IPS-NIHi7 (cell line): ENCODE measurements at regions not wholly inside any gene's neighbourhood (a gene's known extent, or its start where the extent isn't known, plus 50 kb on each side); places are given as distances from the start of the nearest gene placed in this dataset.

Experiments used
- DNase-seq: peaks from one replicate; pipeline ENCODE4 v3.0.0; 2012; ENCODE audit warnings: mixed read lengths; ENCODE audit errors: extremely low spot score

DNA sequence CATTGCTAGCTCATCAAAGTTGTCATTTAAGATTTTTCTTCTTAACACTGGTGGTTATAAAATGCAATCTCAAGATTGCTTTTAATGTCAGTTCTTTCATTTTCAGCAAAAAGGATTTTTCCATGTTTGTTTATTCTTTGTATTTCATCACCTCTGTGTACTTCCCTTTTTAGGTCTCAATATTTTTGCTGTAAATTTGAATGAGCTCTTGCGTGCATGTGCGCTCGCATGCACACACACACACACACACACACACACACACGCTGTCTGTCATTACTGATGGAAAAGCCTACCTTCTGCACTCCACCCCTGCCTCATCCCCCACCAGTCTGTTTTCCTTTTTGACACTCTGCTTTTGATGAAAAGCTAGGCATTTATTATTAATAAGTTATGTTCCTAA lies 85.3 kb upstream of the FYN start:
- DNase-seq, result no peak

DNA sequence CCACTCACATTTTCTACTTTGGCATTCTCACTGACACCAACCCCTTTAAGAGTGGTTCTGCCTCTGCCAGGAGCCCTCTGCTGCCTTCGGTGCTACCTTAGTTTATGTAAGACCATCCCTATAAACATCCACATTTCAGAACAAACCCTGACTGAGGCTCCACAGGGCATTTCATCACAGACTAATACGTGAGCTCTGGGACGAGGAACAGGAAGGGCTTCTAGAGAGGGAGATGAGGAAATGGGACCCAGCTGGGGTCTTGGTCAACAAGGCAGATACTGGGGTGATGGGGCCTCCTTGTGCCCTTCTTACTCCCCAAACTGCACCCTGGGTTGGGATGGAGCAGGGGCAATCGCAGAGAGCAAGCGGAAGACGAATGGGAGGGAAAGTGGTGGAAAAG lies 86.5 kb upstream of the FYN start:
- no peak for DNase-seq

DNA sequence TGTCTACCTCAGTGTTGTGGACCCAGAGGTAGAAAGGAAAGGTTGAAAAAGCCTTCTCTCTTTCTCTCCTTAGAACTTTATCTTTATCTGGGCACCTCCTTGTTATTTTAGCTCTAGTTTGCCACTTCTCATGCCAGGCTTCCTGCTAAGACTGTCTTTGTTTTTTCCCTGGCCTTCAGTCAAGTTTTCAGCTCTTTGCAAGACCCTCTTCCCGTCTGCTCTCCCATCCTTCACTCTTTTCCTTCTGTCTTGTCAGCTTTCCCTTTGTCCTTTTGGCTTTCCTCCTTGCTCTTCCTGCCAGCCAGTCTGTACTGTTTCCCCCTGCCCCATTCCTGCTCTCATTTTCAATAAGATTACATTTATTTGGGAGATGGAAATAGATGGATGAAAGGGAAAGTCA lies 86.8 kb upstream of the CCN6 start:
- DNase-seq, result no peak

DNA sequence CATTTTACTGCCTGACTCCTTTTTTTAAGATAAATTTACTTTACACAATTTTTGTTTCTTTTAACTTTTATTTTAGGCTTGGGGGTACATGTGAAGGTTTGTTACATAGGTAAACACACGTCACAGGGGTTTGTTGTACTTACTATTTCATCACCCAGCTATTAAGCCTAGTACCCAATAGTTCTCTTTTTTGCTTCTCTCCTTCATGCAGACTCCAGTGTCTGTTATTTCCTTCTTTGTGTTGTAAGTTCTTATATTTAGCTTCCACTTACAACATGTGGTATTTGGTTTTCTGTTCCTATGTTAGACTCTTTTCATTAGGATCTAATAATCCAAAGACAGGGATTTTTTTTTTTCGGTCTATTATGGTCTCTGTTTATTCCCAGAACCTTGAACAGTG lies 83.5 kb upstream of the CCN6 start:
- no peak for DNase-seq

DNA sequence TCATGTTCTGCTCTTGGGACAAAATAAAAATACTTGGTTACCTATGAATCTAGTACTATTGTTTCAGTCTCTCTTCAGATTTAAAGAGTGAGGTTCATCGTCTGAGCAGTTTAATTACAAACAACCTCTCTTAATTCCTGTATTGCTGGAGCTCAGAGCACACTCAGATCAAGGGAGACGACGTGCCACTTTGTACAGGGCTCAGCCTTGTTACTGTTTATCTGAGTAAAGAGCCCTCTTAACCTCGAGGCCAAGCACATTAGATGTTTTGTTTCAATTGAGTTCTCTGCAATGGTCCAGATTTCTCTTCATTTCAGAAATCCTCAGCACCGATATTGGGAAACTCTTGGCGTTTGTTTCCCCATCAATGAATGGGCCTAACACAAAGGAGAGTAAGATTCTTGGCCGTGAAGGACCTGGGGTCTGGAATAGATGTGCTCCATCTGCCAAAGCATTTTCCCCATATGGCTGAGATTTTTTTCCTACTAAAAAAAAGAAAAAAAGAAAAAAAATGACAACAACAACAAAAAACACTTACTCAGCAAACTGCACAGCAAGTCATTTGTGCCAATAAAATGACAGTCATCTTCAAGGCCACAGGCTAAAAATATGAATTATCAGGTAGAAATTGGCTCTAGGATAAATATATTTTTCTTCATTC lies 82.6 kb upstream of the CCN6 start:
- DNase-seq, result no peak

DNA sequence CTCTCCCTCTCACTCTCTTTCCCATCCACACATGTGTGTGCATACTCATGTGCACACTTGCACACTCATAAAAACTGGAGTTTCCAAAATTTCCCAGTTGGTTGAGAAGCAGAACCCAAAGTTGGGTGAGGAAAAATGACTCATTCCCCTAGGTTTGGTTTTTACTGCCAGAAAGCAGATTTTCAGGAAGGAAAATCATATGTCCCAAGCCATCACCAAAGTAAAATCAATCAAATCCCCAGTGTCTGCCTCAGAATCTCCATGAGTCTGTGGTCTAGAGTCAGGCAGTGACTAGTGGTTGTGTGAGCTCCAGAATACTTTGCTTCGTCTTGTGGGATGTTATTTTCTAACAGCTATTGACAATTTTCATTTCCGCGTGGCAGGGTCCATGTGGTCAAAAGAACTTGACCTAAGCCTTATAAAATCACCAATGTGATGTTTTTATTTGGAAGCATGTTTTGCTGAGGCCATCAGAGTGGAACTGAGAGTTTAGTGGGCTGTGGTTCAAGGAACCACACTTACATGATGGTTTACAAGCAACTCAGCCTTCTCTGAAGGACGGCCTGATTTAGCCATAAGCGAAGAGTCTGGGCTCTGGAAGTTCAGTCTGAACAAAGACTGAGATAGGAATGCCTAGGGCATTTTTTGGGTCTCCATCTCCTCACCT lies 81.9 kb upstream of the CCN6 start:
- DNase-seq, result no peak

DNA sequence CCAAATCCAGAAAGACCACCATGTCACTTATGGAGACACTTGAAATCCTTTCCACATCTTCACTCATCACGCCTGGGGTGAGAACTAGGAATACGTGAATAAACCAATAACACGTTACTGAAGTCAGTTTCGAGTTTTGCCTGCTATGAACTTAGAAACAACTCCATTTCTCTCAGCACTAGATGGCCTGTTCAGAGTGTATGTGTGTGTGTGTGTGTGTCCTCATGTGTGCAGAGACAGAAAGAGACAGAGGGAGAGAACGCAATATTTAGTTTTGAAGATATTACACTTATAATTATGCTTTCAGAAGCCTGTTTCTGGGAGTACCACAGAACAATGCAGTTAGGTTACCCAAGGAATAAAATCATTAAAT lies 81.2 kb upstream of the CCN6 start:
- no peak for DNase-seq

DNA sequence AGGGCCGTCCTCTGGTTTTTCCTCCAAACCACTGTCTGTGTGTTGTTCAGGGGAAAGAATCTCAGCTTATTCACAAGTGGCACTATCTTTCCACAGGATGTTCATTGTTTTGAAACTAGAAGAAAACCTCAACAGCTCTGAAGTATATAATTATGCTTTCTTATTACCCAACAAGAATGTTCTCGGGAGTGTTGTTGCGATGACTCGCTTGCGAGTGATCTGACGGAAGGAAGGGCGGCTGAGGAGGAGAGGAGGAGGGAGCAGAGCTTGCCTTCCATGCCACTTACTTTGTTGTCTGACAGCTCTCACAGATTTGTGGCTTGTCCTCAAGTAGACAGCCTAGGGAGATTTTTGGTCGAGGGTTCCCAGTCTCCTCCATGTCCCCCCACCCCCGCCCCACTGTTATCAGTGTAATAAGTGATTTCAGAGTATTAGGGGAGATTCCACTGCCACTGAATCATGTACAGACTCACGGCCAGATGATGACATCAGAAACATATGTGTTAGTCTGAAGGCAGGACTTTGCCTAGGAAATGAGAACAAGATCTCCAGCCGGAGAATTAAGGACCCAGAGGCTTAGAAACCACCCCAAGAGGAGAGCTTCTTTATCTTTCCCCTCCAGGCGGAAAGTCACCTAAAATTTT lies 80.7 kb upstream of the CCN6 start:
- DNase-seq, result peak; percentile 43

DNA sequence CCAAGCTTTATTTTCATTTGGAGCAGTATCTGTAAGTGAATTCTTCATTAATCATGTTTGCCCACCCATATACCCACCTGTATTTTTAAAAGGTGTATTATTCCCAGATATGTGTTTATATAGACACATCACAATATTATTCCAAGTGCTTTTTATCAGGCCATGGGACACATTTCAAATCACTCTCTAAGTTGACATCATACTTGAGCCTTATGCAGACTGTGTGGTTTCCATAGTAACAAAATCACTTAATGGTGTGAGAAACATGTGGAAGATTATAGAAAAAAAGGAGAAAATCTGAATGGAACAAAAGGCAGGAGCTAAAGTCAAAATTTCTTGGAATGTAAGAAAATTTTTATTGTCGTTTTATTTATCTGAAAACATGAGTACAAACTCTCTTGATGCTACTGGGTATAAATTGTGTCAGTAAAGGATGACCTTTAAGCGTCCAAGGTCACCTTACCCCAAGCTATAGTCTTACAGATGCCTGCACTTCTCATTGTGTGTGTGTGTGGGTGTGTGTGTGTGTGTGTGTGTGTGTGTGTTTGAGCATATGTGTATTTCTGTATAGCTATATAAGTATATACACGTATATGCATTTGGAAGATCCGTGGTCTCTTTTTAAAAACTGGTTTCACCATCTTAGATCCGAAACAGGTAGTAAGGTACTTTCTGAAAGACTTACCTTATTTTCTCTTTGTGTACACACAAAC lies 79.8 kb upstream of the CCN6 start:
- no peak for DNase-seq

DNA sequence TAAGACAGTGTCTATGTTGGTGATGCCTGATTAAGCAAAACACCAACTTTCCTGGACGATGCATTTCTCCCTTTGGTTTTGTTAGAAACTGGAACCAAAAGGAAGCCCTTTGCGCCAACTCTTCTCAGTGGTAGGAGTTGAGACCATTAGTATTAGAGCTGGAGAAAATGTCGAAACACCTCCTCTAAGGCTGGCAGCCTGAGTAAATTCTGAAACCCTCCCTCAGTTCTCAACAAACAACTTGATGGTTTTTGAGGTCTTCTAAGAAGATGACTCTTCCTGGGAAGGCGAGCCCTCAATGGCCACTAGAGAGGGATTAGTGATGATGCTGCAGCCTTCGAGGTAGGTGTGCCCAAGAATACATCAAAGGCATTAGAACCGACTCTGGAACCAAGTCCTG lies 78.4 kb upstream of the CCN6 start:
- DNase-seq, result no peak

DNA sequence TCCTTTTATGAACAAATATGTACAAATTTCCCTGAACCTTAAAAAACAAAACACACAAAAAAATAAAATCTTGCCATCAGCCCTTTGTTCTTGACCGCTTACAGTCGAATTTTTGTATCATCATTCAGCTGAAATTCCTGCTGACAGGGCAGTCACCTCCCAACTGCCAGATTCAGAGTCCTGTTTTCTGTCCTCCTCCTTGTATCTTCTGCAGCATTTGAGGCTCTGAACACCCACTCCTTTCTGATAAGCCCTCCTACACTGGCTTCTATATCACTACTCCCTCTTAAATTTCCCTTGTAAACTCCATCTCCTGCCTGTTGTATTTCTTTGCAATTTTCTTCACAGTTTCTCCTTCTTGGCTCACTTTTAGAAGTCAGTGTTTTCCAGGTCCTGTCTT lies 77.8 kb upstream of the CCN6 start:
- no peak for DNase-seq

DNA sequence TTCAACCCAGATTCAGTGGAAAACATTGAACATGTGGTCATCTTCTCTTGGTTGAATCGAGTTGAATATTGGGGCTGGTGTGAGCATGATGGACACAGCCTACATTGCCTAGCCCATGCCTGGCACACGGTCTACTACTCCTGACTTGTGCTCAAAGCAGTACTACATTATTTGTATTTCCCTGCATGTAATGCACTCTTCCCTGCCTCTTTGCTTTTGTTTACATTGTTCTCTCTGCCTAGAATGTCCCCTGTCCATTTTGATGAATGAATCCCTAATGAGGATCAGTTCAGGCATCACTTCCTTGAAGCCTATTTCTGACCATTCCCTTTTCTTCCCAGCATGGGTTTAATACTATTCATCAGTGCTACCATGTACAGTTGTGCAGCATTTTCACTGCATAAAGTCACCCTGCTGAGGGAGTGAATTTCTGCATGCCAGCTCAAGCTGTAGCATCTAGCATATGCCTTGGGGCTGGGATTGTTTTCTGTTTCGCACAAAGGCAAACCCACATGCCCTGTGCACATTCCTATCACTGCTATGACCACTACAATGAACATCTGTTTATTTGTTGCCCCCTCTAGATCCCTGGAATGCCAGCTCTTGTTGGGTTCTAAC lies 75.3 kb upstream of the CCN6 start:
- DNase-seq, result no peak

DNA sequence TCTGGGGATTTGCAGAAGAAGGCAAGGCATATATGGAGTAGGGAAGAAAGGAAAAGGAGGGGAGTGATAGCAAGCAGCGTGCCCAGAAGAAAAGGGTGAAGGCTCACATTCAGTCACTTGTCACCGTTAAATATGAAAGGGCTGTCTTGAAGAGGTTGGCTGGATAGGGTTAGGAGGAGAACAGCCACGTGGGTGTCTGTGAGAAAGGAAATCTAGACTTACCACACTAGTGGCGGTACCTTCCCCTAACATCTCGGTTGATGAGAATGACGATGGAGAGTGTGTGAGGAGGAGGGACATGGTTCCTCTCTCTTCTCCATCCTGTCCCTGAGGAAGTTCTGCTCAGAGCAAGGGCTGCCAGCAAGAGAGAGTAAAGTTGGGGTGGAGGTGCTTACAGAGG lies 74.3 kb upstream of the CCN6 start:
- DNase-seq, result no peak

DNA sequence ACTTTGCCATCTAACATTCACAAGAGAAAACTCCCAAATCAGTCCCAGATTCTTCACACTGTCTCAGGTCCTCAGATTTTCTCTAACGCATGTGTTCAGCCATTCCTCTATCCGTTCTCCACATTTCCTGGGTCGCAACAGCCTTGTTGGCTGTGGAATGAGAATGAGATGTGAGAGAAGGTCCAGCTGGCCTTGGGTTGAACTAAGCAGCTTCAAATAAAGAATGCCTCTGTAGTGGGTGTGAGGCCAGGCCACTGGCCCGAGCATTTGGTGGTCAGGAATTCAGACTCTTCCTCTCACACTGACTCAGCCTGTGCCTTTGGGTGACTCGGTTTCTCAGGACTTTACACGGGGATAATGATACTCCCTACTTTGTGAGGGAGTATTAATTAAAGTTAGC lies 73.8 kb upstream of the CCN6 start:
- DNase-seq, result no peak

DNA sequence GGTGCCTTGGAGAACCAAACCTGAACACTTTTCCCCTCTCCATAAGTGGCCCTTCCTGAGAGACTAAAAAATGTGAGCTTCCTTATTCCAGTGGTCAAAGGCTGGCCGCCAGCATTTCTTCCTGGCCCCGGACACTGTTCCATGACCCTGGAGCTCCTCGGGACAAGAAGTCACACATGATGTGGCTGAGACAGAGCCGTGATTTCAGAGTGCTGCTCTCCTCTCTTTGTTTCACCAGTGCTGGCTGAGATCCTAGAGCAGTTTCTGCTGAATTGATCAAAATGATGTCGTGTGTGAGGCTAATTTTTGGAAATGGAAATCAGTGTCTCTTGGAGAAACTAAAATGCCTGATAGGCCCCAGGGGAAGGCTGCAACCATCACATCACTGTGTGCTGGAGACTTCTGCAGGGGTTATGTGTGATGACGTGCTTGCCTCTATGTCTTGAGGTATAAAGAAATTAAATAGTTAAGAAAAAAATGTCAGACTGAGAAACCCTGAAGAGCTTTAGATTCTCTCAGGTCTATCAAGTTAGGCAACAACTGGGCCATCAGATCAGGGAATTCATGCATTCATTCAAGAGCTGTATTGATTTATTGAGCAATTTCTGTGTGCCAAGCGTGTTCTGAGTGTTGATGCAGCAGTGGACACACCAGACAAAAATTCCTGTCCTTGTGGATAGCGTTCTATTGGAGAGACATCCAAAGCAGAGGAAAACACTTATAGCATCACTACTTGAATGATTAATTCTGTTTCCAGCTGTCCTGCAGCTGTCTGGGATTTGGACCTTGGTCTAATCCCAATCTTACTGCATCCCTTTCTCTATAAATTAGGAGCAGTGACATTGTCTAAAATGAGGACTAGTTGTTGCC lies 72.7 kb upstream of the CCN6 start:
- no peak for DNase-seq

DNA sequence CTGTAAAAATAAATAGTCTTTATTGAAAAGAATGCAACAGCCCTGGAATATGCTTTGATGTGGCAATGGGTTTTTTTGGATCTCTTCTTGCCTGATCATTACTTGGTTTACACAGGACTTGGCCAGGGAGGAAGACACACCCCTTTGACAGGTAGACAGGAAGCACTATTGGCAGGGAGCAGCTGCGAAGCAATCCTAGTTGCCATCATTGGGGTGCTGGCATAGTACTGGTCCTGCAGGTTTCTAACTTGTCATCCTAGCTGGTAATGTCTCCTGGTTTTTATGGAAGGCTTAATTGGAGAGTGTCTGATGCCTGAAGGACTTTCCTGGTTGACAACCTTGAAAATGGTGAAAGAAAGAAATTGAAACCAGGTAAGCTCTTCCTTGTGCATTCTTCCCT lies 71.2 kb upstream of the CCN6 start:
- no peak for DNase-seq

DNA sequence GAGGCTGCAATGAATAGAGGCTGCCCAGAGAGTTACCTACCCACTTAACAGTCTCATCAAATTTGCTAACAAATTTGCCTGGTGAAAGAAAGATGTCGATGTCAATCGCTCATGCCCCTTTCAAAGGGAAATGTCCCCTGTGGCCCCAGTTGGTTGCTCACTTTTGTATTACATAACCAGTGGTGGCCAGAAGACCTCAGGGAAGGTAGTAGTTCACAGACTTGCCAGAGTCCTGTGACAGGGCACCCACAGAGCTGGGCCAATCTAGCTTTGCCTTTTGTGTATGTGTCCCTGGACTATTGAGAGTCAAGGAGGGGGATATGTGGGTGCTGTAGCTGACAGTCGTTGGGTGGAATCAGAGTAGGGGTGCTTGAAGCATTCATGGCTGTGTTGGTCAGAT lies 70.7 kb upstream of the CCN6 start:
- no peak for DNase-seq

DNA sequence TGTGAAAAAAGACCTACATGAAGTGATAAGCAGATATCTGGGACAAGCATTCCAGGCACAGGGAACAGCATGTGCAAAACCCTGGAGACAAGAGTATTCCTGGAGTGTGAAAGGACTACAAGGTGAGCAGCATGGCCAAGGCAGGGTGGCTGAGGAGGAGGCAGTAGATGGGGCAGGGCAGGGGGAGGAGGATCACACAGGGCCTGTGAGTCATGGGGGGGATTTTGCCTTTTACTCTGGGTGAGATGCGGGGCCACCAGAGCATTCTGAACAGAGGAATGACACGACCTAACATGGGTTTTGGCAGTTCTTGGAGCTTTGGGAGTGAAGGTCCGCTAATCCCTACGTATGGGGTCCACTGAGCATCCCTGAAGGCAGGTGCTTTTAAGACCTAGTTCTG lies 69.8 kb upstream of the CCN6 start:
- DNase-seq, result no peak

DNA sequence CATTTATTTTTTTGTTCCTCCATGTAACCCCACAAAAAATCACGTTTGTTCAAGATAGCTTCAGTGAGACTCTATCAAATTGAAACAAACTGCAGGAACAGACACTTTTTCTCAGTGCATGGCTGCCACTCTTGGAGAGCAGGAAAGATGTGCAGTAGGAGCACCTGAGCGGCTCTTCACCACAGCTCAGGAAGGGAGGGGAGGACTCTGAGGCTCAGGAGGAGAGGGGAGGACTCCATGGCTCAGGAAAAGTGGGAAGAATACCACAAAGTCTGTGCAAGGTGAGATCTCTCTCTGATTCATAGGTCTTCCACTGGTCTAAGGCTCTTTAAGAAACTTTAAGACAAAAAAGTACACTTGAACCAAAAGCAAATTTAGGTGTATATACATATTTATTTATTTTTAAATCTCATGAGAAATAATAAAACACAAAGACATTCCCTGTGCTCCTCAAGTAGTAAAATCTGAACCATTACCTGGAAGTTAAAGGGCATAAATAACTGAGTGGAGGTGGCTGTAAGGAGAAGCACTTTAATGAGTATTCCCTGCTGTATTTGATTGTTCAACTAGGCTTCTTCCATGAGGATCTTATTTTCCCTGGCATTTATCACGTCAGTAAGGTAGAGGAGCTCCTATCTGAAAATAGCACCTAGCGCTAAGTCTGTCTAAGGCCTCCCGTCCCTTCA lies 69.2 kb upstream of the CCN6 start:
- DNase-seq, result no peak

DNA sequence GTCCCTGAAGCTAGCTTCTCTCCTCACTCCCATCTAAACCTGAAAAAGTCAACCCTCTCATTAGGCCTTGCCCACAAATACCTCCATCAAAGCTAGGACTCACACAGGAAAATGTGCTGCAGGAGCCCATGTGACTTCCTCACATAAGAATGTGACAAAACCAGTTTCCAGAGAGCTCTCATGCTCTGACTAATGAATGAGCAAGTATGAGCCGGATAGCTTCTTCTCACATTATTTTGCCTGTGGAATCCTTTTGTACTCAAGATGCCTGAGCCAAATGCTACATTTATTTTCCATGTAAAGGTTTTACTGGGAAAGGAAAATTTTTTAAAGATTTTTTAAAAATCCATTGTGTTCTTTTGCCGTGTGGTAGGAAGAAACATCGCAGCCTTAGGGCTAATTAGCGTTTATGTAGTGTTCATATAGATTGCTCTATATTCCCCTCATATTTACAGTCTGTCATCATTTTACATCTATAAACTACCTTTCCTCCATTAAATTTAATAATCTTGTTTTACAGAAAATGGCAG lies 68.6 kb upstream of the CCN6 start:
- DNase-seq, result peak; percentile 75

DNA sequence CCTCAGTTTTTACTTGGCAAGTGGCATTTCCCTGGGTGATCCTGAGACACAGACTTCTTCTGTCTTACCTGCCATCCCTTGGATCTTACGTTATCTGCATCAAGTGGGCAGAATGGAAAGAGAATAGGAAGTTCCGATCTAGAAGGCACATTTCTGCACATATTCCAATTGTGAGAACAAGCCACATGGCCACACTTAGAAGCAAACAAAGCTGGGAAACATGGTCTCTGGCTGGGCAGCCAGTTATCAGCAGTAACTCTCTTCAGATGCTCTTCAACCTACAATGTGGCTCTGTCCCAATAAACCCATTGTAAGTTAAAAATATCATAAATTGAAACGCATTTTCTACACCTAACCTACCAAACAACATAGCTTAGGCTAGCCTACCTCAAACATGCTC lies 67.3 kb upstream of the CCN6 start:
- DNase-seq, result no peak
